ENCODE measurements at regions not wholly inside any gene's neighbourhood (a gene's known extent, or its start where the extent isn't known, plus 50 kb on each side); places are given as distances from the start of the nearest gene placed in this dataset.
A peak's percentile ranks its signal among the peaks of the same experiment; 100 is the strongest.

DNA sequence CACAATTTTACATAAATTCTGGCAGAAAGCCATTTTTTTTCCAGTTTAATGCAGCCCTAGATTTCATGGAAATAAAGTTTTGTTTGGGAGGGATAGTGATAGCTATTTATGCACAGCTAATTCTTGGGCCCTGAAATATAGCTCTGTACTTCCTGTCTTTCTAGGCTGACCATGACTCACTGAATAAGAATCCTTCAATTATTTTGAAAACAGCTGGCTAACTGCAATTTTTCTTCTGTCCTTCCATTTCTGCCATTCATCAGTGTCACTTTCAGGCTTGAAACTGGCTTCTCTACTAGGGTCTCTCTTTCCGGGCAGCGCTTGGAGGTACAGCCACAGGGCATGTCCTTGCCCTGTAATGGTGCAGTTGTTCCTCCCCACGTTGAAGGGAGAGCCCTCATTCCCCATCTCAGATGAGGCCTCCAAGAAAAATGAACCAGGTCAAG is 97.1 kb upstream of the TMEM178A start:
- Histone ChIP-seq H3K27ac (peak overlapping the region in 2 of 4 donors; percentile 8 to 35), H3K27me3 (no peaks in the 10 kb centered on the region), H3K4me1 (peaks cover 3 to 34% (median 4%) of the 10 kb centered on the region in 3 donors), H3K4me3 (no peak overlapping the region), H3K9me3 (peaks cover 0 to 12% (median 0%) of the 10 kb centered on the region in 3 donors), H3K36me3 (no peaks in the 10 kb centered on the region)
- intact Hi-C loops (cut with DNase I): no loop called here
- WGBS, 2 donors: 45 to 48% methylated on average over 3 of the region's 3 CpGs
- TF ChIP-seq, protein P1, sequence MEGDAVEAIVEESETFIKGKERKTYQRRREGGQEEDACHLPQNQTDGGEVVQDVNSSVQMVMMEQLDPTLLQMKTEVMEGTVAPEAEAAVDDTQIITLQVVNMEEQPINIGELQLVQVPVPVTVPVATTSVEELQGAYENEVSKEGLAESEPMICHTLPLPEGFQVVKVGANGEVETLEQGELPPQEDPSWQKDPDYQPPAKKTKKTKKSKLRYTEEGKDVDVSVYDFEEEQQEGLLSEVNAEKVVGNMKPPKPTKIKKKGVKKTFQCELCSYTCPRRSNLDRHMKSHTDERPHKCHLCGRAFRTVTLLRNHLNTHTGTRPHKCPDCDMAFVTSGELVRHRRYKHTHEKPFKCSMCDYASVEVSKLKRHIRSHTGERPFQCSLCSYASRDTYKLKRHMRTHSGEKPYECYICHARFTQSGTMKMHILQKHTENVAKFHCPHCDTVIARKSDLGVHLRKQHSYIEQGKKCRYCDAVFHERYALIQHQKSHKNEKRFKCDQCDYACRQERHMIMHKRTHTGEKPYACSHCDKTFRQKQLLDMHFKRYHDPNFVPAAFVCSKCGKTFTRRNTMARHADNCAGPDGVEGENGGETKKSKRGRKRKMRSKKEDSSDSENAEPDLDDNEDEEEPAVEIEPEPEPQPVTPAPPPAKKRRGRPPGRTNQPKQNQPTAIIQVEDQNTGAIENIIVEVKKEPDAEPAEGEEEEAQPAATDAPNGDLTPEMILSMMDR (IDR thresholded peaks at IDR 0.05): no peak
- no peak for TF ChIP-seq POLR2A (IDR thresholded peaks at IDR 0.05)
- no peak for DNase-seq

- Histone ChIP-seq H3K36me3 (no peaks in the 10 kb centered on the region), H3K27me3 (no peaks in the 10 kb centered on the region), H3K4me1 (peaks cover 3 to 34% (median 4%) of the 10 kb centered on the region in 3 donors), H3K4me3 (no peak overlapping the region), H3K9me3 (no peaks in the 10 kb centered on the region), H3K27ac (no peak overlapping the region)
- DNase-seq: no peak
- no peak for TF ChIP-seq POLR2A (IDR thresholded peaks at IDR 0.05)
- TF ChIP-seq, protein P1 (IDR thresholded peaks at IDR 0.05): no peak
- intact Hi-C loops (cut with DNase I): no loop called here
- 85 to 100% methylated on average over 1 of the region's 1 CpG for WGBS, 2 donors
Observed at GRCh38 chr2:39570130-39570555, 95.6 kb upstream of the TMEM178A start.

DNA sequence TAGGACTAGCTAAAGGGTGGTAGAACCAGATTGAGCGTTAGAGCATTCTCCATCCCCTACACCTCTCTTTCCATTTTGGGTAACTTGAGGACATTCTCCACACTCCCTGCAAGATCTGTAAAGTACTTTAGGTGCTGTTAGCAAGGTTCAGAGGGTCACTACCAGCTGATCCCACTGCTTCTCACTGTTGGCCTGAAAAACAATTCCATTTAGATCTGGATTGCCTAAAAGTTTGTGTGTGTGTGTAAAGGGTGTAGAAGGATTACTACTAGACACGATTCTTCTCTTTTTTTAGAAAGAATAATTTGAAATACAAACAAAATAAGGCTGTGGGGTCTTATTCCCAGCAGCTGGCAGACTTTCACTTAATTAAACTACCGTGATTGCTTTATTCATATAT is 95.1 kb upstream of the TMEM178A start:
- no peaks in the 10 kb centered on the region for H3K9me3 ChIP-seq
- H3K36me3 ChIP-seq: no peaks in the 10 kb centered on the region
- peaks cover 3 to 34% (median 4%) of the 10 kb centered on the region in 3 donors for H3K4me1 ChIP-seq
- no peak for TF ChIP-seq POLR2A (IDR thresholded peaks at IDR 0.05)
- intact Hi-C loops (cut with DNase I): no loop called here
- no peaks in the 10 kb centered on the region for H3K27me3 ChIP-seq
- no peak overlapping the region for H3K4me3 ChIP-seq
- no peak for DNase-seq
- WGBS, 2 donors: 52 to 70% methylated on average over 3 of the region's 3 CpGs
- H3K27ac ChIP-seq: no peak overlapping the region

GRCh38 chr2:39571111-39571731 is 94.5 kb upstream of the TMEM178A start:
- intact Hi-C loops (cut with DNase I): no loop called here
- TF ChIP-seq, protein P1 (IDR thresholded peaks at IDR 0.05): no peak
- TF ChIP-seq POLR2A (IDR thresholded peaks at IDR 0.05): no peak
- no peak for DNase-seq
- Histone ChIP-seq H3K4me3 (no peak overlapping the region), H3K27me3 (no peaks in the 10 kb centered on the region), H3K36me3 (no peaks in the 10 kb centered on the region), H3K9me3 (no peaks in the 10 kb centered on the region), H3K27ac (no peak overlapping the region), H3K4me1 (peaks cover 3 to 34% (median 4%) of the 10 kb centered on the region in 3 donors)
- WGBS, 2 donors: 42 to 46% methylated on average over 6 of the region's 6 CpGs

GRCh38 chr2:39573276-39573675 is 92.4 kb upstream of the TMEM178A start:
- TF ChIP-seq, protein P1 (IDR thresholded peaks at IDR 0.05): no peak
- TF ChIP-seq POLR2A (IDR thresholded peaks at IDR 0.05): no peak
- H3K4me1 ChIP-seq: peaks cover 1 to 24% (median 3%) of the 10 kb centered on the region in 3 donors
- no peaks in the 10 kb centered on the region for H3K36me3 ChIP-seq
- H3K9me3 ChIP-seq: no peaks in the 10 kb centered on the region
- intact Hi-C loops (cut with DNase I): no loop called here
- DNase-seq: no peak
- H3K4me3 ChIP-seq: no peak overlapping the region
- WGBS, 2 donors: 100% methylated on average over 1 of the region's 1 CpG
- no peaks in the 10 kb centered on the region for H3K27me3 ChIP-seq
- H3K27ac ChIP-seq: no peak overlapping the region
